ENCODE measurements at regions not wholly inside any gene's neighbourhood (a gene's known extent, or its start where the extent isn't known, plus 50 kb on each side); places are given as distances from the start of the nearest gene placed in this dataset.
"Not testable (repeated sequence)": the region's sequence is repeated elsewhere in the genome, so short reads cannot be mapped to it uniquely, and the experiment has no call there.

- TF ChIP-seq ZNF425 (CRISPR knock-in tag; conservative IDR thresholded peaks at IDR 0.05), result no peak
- no peak for TF ChIP-seq FOXK1 (CRISPR knock-in tag; IDR thresholded peaks at IDR 0.05)
- TF ChIP-seq PRDM15 (CRISPR knock-in tag; IDR thresholded peaks at IDR 0.05), result no peak
- TF ChIP-seq AFF4 (CRISPR knock-in tag; IDR thresholded peaks at IDR 0.05; ENCODE audit: borderline replicate concordance), result no peak
- no peak for TF ChIP-seq MAX (CRISPR knock-in tag; IDR thresholded peaks at IDR 0.05)
Measured at GRCh38 chr4:137804906-137805495, 272.7 kb upstream of the PCDH18 start (continued).

GRCh38 chr4:137800861-137801260, 268.6 kb upstream of the PCDH18 start:
- POLR2A ChIA-PET, result no interaction called here
- H3K4me3 Mint-ChIP-seq, result no peak overlapping the region
- no peaks in the 10 kb centered on the region for H3K4me1 Mint-ChIP-seq
- ATAC-seq, result no peak
- DNase-seq (ENCODE audit: low spot score), result no peak
- H3K27ac Mint-ChIP-seq, result no peak overlapping the region
- H3K27me3 Mint-ChIP-seq (ENCODE audit: low read depth), result no peaks in the 10 kb centered on the region
- H3K36me3 Mint-ChIP-seq, result no peaks in the 10 kb centered on the region
- no peaks in the 10 kb centered on the region for H3K9me3 Mint-ChIP-seq
- CTCF ChIA-PET, result no interaction called here
- no peak for TF ChIP-seq RELA (CRISPR knock-in tag; IDR thresholded peaks at IDR 0.05; ENCODE audit: borderline replicate concordance)
- TF ChIP-seq ZNF512 (CRISPR knock-in tag; IDR thresholded peaks at IDR 0.05; ENCODE audit: borderline replicate concordance), result no peak
- TF ChIP-seq MAX (CRISPR knock-in tag; IDR thresholded peaks at IDR 0.05), result no peak
- TF ChIP-seq CBFB (CRISPR knock-in tag; IDR thresholded peaks at IDR 0.05; ENCODE audit: low read depth), result no peak
- no peak for TF ChIP-seq NFATC4 (CRISPR knock-in tag; IDR thresholded peaks at IDR 0.05)

GRCh38 chr4:137794764-137795254, 262.5 kb upstream of the PCDH18 start:
- POLR2A ChIA-PET, result no interaction called here
- no peak for TF ChIP-seq ESRRA (CRISPR knock-in tag; IDR thresholded peaks at IDR 0.05; ENCODE audit: borderline replicate concordance)
- no peak for TF ChIP-seq NR1H2 (CRISPR knock-in tag; IDR thresholded peaks at IDR 0.05)
- no peak for TF ChIP-seq ZNF281 (CRISPR knock-in tag; IDR thresholded peaks at IDR 0.05)
- TF ChIP-seq ZNF423 (CRISPR knock-in tag; IDR thresholded peaks at IDR 0.05), result no peak
- TF ChIP-seq CREB1 (CRISPR knock-in tag; IDR thresholded peaks at IDR 0.05), result no peak
- no peak overlapping the region for H3K4me3 Mint-ChIP-seq
- no peaks in the 10 kb centered on the region for H3K36me3 Mint-ChIP-seq
- no peaks in the 10 kb centered on the region for H3K27me3 Mint-ChIP-seq (ENCODE audit: low read depth)
- ATAC-seq (no peak), DNase-seq (ENCODE audit: low spot score) (no peak)
- peaks cover 17% of the 10 kb centered on the region for H3K4me1 Mint-ChIP-seq
- no peaks in the 10 kb centered on the region for H3K9me3 Mint-ChIP-seq
- no peak overlapping the region for H3K27ac Mint-ChIP-seq
- CTCF ChIA-PET, result interaction anchor here (1.1 kb wide), 1 partner anchor 16 kb away, joined by 3 read pairs; no protein-coding TSS in a partner anchor

GRCh38 chr4:137789263-137789662, 257.0 kb upstream of the PCDH18 start:
- CTCF ChIA-PET, result not testable (repeated sequence)

More at GRCh38 chr4:137789263-137789662, 257.0 kb upstream of the PCDH18 start:
- Mint-ChIP-seq H3K27me3 (ENCODE audit: low read depth) (peaks cover 41% of the 10 kb centered on the region), H3K4me1 (peaks cover 43% of the 10 kb centered on the region), H3K9me3 (peaks cover 10% of the 10 kb centered on the region)
- H3K36me3 Mint-ChIP-seq; H3K27ac Mint-ChIP-seq; DNase-seq (ENCODE audit: low spot score); ATAC-seq; H3K4me3 Mint-ChIP-seq; POLR2A ChIA-PET: not testable (repeated sequence)
